K562 (cell line): ENCODE measurements at regions not wholly inside any gene's neighbourhood (a gene's known extent, or its start where the extent isn't known, plus 50 kb on each side); places are given as distances from the start of the nearest gene placed in this dataset.

Experiments
- HDAC2 ChIP-seq: fragments of 450-650 bp; IDR thresholded peaks from 2 replicates; pipeline ENCODE4 v1.6.1; 2016; ENCODE audit warnings: mild to moderate bottlenecking
- NFRKB ChIP-seq: fragments of 450-650 bp; IDR thresholded peaks from 2 replicates; pipeline ENCODE4 v1.6.1; 2016; ENCODE audit warnings: low read depth
- RBM22 ChIP-seq: fragments of 200-400 bp; formaldehyde crosslinking; IDR thresholded peaks from 2 replicates; pipeline ENCODE4 v1.6.1; 2018; ENCODE audit warnings: low read length, low read depth; ENCODE audit not compliant: poor library complexity, severe bottlenecking
- SAFB2 ChIP-seq: fragments of 200-400 bp; formaldehyde crosslinking; IDR thresholded peaks from 2 replicates; pipeline ENCODE4 v1.6.1; 2018; ENCODE audit warnings: borderline replicate concordance, low read length, low read depth, moderate library complexity; ENCODE audit not compliant: severe bottlenecking
- SNRNP70 ChIP-seq: fragments of 200-400 bp; formaldehyde crosslinking; optimal IDR thresholded peaks from 2 replicates; pipeline ENCODE3; 2017; ENCODE audit warnings: low read depth, low read length
- SOX6 ChIP-seq: fragments of 450-650 bp; IDR thresholded peaks from 2 replicates; pipeline ENCODE4 v1.6.1; 2014; ENCODE audit warnings: mild to moderate bottlenecking
- TAL1 ChIP-seq: fragments of 450-650 bp; IDR thresholded peaks from 2 replicates; pipeline ENCODE4 v1.6.1; 2016; ENCODE audit warnings: mild to moderate bottlenecking
- TCF3 ChIP-seq: sonication (generic); formaldehyde crosslinking; IDR thresholded peaks from 2 replicates; pipeline ENCODE4 v1.4.0; 2020; ENCODE audit warnings: mild to moderate bottlenecking, missing genetic modification reagents
- WHSC1 ChIP-seq: IDR thresholded peaks from one replicate; pipeline ENCODE4 v1.6.1; 2012; ENCODE audit warnings: low read length, control low read depth, inconsistent platforms
- ZNF140 ChIP-seq: fragments of 250-450 bp; sonication (Bioruptor Pico); IDR thresholded peaks from 2 replicates; pipeline ENCODE4 v1.8.0; 2021; ENCODE audit warnings: moderate library complexity, mild to moderate bottlenecking, inconsistent platforms
- ZNF766 ChIP-seq: fragments of 200-800 bp; sonication (Bioruptor generic); conservative IDR thresholded peaks from 2 replicates; pipeline ENCODE4 v1.6.1; 2016; ENCODE audit warnings: missing genetic modification characterization, missing compliant biosample characterization
- TF ChIP-seq, protein P1 (sequence below), 2 experiments: fragments of 450-650 bp in 1 of 2; sonication (generic) in 1 of 2; formaldehyde crosslinking in 1 of 2; IDR thresholded peaks; 2 replicates each; pipeline versions ENCODE4 v1.7.1 to v1.9.0; 2016 to 2022; ENCODE audit warnings: inconsistent platforms in 1 of 2, mild to moderate bottlenecking in 1 of 2, missing genetic modification reagents in 1 of 2
- TF ChIP-seq, protein P2 (sequence below): fragments of 450-650 bp; formaldehyde crosslinking; IDR thresholded peaks from 2 replicates; pipeline ENCODE4 v1.4.0; 2020; ENCODE audit warnings: mild to moderate bottlenecking, mixed read lengths
- TF ChIP-seq, protein P3 (sequence below): fragments of 450-650 bp; formaldehyde crosslinking; IDR thresholded peaks from 2 replicates; pipeline ENCODE4 v1.4.0; 2022; ENCODE audit warnings: missing genetic modification characterization

DNA sequence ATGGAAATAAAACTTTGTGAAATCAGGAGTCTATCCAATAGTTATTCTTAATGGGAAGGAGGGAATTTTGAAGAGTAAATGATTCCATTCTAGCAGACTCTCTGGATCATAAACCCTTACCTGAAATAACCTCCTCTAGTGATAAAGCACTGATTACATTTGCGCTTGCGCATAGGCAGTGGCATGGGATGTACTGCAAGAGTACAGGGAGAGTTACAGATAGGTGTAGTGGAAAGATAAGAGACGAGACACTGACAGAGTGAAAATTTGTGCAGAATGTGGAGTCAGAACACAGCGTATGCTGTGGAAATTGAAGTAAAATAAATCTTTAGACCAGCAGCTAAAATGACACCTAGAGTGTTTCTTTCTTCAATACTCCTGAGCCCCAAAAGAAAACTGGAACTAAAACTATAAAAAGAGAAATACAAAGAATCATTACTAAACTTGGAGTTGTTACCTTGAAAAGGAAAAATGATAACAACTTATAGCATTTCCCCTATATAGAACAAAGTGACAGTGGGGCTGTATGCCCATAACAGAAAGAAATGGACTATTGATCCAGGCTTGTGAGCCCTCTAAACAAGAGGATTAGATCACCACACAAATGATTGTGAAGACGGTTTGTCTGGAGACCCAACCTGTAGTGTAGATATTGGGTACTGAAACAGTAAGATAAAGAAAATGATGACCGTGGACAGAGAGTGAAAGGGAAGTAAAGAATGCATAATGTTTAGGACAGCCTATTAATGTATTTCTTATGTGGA lies 1471.2 kb upstream of the NUDT12 start (continued):
- TF ChIP-seq SOX6: peak; percentile 24; the same call in 1 of the 2 replicates
- no peak for TF ChIP-seq RBM22
- no peak for TF ChIP-seq ZNF766 (CRISPR knock-in tag)
- no peak for TF ChIP-seq SAFB2
- no peak for TF ChIP-seq WHSC1
- TF ChIP-seq, protein P1, sequence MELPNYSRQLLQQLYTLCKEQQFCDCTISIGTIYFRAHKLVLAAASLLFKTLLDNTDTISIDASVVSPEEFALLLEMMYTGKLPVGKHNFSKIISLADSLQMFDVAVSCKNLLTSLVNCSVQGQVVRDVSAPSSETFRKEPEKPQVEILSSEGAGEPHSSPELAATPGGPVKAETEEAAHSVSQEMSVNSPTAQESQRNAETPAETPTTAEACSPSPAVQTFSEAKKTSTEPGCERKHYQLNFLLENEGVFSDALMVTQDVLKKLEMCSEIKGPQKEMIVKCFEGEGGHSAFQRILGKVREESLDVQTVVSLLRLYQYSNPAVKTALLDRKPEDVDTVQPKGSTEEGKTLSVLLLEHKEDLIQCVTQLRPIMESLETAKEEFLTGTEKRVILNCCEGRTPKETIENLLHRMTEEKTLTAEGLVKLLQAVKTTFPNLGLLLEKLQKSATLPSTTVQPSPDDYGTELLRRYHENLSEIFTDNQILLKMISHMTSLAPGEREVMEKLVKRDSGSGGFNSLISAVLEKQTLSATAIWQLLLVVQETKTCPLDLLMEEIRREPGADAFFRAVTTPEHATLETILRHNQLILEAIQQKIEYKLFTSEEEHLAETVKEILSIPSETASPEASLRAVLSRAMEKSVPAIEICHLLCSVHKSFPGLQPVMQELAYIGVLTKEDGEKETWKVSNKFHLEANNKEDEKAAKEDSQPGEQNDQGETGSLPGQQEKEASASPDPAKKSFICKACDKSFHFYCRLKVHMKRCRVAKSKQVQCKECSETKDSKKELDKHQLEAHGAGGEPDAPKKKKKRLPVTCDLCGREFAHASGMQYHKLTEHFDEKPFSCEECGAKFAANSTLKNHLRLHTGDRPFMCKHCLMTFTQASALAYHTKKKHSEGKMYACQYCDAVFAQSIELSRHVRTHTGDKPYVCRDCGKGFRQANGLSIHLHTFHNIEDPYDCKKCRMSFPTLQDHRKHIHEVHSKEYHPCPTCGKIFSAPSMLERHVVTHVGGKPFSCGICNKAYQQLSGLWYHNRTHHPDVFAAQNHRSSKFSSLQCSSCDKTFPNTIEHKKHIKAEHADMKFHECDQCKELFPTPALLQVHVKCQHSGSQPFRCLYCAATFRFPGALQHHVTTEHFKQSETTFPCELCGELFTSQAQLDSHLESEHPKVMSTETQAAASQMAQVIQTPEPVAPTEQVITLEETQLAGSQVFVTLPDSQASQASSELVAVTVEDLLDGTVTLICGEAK (IDR thresholded peaks at IDR 0.05): no peak
- TF ChIP-seq, protein P1 (CRISPR knock-in tag; IDR thresholded peaks at IDR 0.05): no peak
- peak; percentile 57; the same call in 1 of the 2 replicates for TF ChIP-seq TAL1
- TF ChIP-seq SNRNP70: no peak
- TF ChIP-seq NFRKB: peak; percentile 36; the same call in 1 of the 2 replicates
- no peak for TF ChIP-seq ZNF140 (CRISPR knock-in tag)
- TF ChIP-seq, protein P2, sequence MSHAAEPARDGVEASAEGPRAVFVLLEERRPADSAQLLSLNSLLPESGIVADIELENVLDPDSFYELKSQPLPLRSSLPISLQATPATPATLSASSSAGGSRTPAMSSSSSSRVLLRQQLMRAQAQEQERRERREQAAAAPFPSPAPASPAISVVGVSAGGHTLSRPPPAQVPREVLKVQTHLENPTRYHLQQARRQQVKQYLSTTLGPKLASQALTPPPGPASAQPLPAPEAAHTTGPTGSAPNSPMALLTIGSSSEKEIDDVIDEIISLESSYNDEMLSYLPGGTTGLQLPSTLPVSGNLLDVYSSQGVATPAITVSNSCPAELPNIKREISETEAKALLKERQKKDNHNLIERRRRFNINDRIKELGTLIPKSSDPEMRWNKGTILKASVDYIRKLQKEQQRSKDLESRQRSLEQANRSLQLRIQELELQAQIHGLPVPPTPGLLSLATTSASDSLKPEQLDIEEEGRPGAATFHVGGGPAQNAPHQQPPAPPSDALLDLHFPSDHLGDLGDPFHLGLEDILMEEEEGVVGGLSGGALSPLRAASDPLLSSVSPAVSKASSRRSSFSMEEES (CRISPR knock-in tag): no peak
- TF ChIP-seq TCF3 (CRISPR knock-in tag): peak; percentile 23; the same call in 1 of the 2 replicates
- TF ChIP-seq, protein P3, sequence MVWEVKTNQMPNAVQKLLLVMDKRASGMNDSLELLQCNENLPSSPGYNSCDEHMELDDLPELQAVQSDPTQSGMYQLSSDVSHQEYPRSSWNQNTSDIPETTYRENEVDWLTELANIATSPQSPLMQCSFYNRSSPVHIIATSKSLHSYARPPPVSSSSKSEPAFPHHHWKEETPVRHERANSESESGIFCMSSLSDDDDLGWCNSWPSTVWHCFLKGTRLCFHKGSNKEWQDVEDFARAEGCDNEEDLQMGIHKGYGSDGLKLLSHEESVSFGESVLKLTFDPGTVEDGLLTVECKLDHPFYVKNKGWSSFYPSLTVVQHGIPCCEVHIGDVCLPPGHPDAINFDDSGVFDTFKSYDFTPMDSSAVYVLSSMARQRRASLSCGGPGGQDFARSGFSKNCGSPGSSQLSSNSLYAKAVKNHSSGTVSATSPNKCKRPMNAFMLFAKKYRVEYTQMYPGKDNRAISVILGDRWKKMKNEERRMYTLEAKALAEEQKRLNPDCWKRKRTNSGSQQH (CRISPR knock-in tag): no peak
- TF ChIP-seq HDAC2: peak; percentile 64; the same call in 1 of the 2 replicates
- TF ChIP-seq, all 486 proteins: peak for 27
